ENCODE measurements at regions not wholly inside any gene's neighbourhood (a gene's known extent, or its start where the extent isn't known, plus 50 kb on each side); places are given as distances from the start of the nearest gene placed in this dataset.

DNA sequence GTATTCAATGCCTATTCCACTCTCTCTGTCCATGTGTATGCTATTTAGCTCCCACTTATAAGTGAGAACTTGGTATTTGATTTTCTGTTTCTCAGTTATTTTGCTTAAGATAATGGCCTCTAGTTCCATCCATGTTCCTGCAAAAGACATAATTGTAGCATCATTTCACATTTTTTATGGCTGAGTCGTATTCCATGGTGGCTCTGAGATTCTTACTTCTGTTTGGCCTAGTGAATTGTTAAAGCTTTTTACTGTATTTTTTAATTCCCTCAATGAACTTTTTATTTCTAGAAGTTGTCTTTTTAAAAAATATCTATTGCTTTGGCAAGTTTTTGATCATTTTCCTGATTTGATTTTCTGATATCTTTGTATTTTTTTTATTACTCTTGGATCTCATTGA is 635.6 kb downstream of the PLA2G4A start:
- Mint-ChIP-seq H3K4me3 (no peak overlapping the region), H3K27me3 (no peaks in the 10 kb centered on the region), H3K9me3 (peaks cover 24% of the 10 kb centered on the region), H3K4me1 (no peaks in the 10 kb centered on the region), H3K27ac (no peak overlapping the region), H3K36me3 (peaks cover 2% of the 10 kb centered on the region)

DNA sequence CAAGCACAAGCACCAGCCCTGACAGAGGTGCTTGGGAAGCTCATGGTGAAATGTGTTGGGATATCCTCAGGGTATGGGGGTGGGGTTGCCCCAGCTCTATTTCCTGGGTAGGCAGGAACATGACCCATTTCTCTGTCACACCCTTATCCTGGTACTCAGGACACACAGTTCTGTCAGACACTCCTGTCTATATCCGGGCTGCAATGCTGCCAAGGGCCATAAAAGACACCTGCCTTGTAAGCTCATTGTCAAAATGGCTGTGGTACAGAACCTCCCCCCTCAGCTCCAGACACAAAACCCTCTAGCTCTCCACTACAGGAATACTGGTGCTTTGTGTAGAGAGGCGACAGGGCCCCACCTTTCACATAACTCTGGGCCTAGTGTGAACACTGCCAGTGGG is 636.7 kb downstream of the PLA2G4A start:
- peaks cover 24% of the 10 kb centered on the region for H3K9me3 Mint-ChIP-seq
- no peak overlapping the region for H3K27ac Mint-ChIP-seq
- H3K4me3 Mint-ChIP-seq = no peak overlapping the region
- H3K4me1 Mint-ChIP-seq = no peaks in the 10 kb centered on the region
- no peaks in the 10 kb centered on the region for H3K27me3 Mint-ChIP-seq
- peaks cover 2% of the 10 kb centered on the region for H3K36me3 Mint-ChIP-seq

DNA sequence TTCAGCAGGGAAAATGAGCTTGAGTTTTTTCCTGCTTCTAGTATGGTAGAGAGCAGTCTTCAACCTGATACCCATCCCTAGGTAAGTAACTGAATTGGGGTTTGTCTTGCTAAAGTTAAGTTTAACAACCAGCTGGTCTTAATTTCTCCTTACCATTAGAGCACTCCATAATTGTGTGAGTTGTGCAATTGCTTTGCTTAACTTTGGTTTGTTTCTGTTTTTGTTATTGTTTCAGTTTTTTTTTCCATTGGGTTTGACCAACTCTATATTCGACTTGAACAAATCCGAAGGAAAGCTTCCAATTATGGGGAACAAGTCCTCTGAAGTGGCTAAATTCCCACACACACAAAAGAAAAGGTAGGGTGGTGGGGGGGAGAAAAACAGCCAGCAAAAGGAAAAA is 641.1 kb downstream of the PLA2G4A start:
- peaks cover 6% of the 10 kb centered on the region for H3K9me3 Mint-ChIP-seq
- H3K27ac Mint-ChIP-seq = no peak overlapping the region
- no peaks in the 10 kb centered on the region for H3K27me3 Mint-ChIP-seq
- H3K36me3 Mint-ChIP-seq = no peaks in the 10 kb centered on the region
- no peak overlapping the region for H3K4me3 Mint-ChIP-seq
- no peaks in the 10 kb centered on the region for H3K4me1 Mint-ChIP-seq

DNA sequence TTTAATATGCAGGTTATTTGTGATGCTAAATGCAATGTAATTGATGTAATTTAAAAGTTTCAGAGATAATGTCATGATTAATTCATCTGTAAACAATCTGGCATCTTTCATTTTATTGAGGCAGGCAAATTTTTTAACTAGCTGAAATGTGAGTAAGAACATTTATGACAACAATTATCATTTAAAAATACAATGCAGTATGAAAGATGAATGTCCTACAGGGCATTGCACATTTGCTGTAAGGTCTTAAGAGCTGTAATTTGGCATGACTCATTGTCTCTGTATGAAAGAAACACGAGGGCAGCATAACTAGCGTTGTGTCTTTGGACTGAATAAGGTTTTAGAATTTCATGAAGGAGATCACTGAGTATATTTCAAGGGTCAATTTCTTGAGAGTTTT is 642.8 kb downstream of the PLA2G4A start:
- Mint-ChIP-seq H3K4me1 (no peaks in the 10 kb centered on the region), H3K27me3 (no peaks in the 10 kb centered on the region), H3K27ac (no peak overlapping the region)

DNA sequence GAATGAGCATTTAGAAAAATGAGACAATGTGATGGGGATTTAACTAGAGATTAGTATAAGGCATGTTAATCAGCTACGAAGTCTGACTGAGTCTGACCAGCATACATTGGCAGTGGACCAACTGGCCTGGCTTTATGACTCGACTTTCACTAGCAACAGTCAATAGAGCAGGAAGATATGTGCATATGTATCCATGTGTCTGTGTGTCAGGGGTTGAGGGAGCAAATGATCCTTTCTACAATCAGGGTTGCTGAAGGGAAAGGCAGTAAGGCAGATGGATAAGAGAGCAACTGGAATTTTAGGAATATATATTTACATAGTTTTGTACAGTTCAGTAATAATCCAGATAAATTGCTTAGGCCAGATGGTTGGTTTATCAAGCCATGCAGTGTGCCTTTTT is 645.6 kb downstream of the PLA2G4A start:
- Mint-ChIP-seq H3K4me3 (no peak overlapping the region), H3K27ac (no peak overlapping the region), H3K36me3 (peaks cover 2% of the 10 kb centered on the region), H3K4me1 (no peaks in the 10 kb centered on the region), H3K9me3 (peaks cover 11% of the 10 kb centered on the region), H3K27me3 (no peaks in the 10 kb centered on the region)

More for the DNA sequence above, 642.8 kb downstream of the PLA2G4A start:
- Mint-ChIP-seq H3K4me3 (no peak overlapping the region), H3K9me3 (peaks cover 6% of the 10 kb centered on the region), H3K36me3 (peaks cover 2% of the 10 kb centered on the region)

DNA sequence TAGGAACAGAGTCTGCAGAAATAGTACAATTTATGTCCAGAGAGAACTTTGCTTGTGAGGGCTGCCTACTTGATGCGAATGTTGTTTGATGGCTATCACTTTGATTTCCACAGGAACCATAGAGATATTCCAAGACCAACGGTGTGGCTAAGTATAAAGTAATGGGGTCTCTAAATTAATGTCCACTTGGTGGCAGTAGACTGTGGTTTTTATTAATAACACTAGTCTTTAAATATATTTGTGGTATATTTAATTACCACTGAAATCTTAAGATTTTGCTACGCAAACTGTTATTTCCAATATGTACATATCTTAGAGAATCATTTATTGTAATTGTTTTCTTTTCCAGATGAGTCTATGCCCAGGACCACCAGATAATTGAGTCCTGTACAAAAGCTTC is 647.9 kb downstream of the PLA2G4A start:
- Mint-ChIP-seq H3K27me3 (no peaks in the 10 kb centered on the region), H3K4me1 (no peaks in the 10 kb centered on the region), H3K9me3 (peaks cover 11% of the 10 kb centered on the region), H3K36me3 (peaks cover 2% of the 10 kb centered on the region), H3K4me3 (no peak overlapping the region), H3K27ac (no peak overlapping the region)

DNA sequence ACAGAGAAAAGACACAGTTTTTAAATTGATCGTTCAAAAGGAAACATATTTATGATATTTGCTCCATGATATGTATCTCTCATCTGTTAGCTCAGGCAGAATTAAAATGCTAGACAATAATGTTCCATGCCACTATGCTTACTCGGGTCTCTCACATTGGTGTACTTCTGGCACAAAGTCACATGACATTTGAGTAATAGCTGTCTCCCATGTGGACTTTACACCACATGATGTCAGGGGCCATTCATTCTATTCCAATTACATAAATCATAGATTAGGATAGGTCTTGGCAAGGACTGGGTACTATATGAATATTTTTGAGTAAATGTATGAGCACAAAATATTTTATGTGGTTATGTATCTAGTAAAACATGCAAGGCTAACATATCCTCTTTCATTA is 648.4 kb downstream of the PLA2G4A start:
- H3K27ac Mint-ChIP-seq = no peak overlapping the region

DNA sequence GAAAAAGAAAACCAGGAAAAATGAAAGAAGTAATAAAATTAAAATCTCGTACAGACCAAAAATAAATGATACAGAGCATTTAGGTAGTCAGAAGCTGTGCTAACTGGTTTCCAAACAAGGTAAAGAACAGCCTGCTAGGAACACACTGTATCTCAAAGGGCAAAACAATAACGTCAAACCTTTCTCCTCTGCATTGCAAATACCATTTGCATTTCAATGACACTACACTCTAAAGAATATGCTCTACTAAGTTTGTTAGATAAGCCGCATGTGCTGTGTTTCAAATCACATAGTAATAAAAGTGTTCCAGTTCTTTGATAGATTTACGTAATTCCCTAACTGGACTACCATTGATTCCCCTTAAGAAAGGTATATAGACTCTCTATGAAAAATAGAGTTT is 648.8 kb downstream of the PLA2G4A start:
- H3K4me3 Mint-ChIP-seq = no peak overlapping the region
- H3K36me3 Mint-ChIP-seq = peaks cover 2% of the 10 kb centered on the region
- H3K9me3 Mint-ChIP-seq = peaks cover 11% of the 10 kb centered on the region
- no peaks in the 10 kb centered on the region for H3K4me1 Mint-ChIP-seq
- H3K27me3 Mint-ChIP-seq = no peaks in the 10 kb centered on the region
- no peak overlapping the region for H3K27ac Mint-ChIP-seq

More for the DNA sequence above, 648.4 kb downstream of the PLA2G4A start:
- Mint-ChIP-seq H3K27me3 (no peaks in the 10 kb centered on the region), H3K36me3 (peaks cover 2% of the 10 kb centered on the region), H3K9me3 (peaks cover 11% of the 10 kb centered on the region), H3K4me1 (no peaks in the 10 kb centered on the region), H3K4me3 (no peak overlapping the region)

DNA sequence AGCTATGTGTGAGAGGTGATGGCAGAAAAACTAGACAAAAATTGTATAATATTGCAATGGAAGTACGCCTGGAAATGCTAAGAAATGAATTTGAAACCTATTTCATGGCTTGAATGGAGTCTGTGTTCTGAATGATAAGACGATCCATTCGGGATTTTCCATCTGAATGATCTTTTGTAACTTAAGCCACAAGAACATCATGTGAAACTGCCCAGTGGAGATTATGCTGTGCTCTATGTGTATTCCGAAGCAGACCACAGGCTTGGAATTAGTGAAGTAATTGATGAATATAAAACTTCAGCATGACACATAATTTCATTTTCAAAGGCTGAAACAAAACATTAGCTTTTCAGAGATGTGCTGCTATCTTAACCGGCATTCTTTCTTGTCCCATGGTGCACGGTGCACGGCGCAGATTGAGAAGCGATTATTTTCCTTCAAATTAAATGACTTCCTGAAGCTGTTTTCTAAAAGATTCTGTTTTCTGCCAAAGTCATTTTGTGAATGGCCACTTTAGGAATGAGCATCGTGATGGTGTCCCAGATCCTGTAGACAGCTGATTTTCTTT is 652.9 kb downstream of the PLA2G4A start:
- Mint-ChIP-seq H3K9me3 (peaks cover 20% of the 10 kb centered on the region), H3K36me3 (no peaks in the 10 kb centered on the region)

DNA sequence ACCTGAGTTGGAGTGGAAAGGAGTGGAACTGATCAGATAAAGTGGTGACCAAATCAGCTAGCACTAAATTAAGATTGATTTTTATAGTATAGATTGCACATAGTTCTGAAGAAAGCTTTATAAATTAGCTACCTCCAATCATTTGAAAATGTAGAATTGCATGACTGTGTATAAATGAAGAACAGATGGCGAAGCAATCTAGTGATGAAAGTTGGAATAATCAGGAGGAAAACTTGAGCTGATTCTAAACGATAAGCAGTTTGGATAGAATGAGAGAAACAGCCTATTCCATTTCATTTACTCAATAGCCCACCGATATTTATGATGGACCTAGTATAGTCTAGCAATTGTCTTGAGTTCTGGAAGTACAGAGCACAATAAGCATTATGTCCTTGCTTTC is 661.5 kb downstream of the PLA2G4A start:
- Mint-ChIP-seq H3K27me3 (no peaks in the 10 kb centered on the region), H3K27ac (no peak overlapping the region), H3K4me3 (no peak overlapping the region), H3K36me3 (no peaks in the 10 kb centered on the region), H3K4me1 (no peaks in the 10 kb centered on the region), H3K9me3 (peaks cover 5% of the 10 kb centered on the region)

More for the DNA sequence above, 652.9 kb downstream of the PLA2G4A start:
- H3K27ac Mint-ChIP-seq = no peak overlapping the region
- no peaks in the 10 kb centered on the region for H3K4me1 Mint-ChIP-seq
- no peak overlapping the region for H3K4me3 Mint-ChIP-seq
- H3K27me3 Mint-ChIP-seq = no peaks in the 10 kb centered on the region

DNA sequence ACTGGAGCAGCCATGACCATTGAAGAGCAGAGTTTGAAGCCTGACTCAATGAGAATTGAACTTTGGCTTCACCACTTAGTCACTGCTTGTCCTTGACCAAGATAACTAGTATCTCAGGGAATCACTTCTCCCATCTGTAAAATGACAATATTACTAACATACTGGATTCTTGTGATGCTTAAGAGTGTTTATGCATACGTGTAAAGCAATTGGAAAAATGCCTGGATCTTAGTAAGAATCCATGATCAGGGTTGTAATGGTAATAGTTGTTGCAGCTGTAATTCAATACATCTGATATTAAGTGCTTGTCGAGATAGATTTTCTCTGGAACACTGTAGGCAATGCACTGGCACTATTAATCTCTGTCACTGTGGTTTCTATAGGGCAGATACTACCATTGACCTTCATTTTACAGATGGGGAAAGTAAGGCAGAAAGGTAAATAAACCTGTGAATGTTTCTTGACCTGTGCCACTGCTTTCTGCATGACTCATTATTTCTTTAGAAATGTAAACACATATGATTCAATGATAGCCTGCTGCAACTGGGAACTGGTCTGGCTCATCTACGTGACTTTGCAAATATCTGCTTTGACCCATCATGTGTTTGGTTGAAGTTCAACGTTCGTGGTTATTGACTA is 662.5 kb downstream of the PLA2G4A start:
- no peaks in the 10 kb centered on the region for H3K4me1 Mint-ChIP-seq
- H3K4me3 Mint-ChIP-seq = no peak overlapping the region
- no peak overlapping the region for H3K27ac Mint-ChIP-seq
- H3K36me3 Mint-ChIP-seq = no peaks in the 10 kb centered on the region
- no peaks in the 10 kb centered on the region for H3K27me3 Mint-ChIP-seq
- peaks cover 5% of the 10 kb centered on the region for H3K9me3 Mint-ChIP-seq

DNA sequence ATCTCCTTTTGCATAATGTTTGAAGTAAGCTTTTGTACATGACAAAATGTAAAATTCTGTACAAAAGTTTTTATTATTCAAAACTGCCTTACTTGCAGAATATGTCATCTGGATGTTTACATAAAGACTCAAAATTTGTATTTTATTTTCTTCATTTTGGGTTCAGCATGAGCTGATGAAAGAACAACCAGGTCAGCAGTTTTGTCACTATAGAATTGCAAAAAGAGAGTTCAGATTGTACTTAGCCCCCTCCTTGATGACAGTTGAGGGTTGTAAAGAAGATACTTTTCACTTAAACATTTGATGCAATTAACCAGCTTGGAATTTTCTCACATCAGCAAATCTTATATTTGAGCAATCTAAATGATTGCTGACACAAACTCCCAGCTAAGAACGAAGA is 669.3 kb downstream of the PLA2G4A start:
- Mint-ChIP-seq H3K4me3 (no peak overlapping the region), H3K27ac (no peak overlapping the region), H3K9me3 (no peaks in the 10 kb centered on the region), H3K36me3 (no peaks in the 10 kb centered on the region), H3K27me3 (no peaks in the 10 kb centered on the region), H3K4me1 (no peaks in the 10 kb centered on the region)

DNA sequence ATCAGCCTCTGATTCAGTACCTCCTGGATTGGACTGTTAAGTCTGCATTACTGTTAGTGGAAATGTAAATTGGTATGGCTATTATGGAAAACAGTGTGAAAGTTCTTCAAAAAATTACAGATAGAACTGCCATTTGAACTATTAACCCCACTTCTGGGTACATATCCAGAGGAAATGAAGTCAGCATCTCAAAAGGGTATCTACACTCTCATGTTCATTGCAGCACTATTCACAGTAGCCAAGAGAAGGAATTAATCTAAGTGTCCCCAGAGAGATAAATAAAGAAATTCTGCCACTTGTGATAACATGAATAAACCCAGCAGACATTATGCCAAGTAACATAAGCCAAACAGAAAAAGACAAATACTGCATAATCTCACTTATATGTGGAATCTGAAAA is 676.0 kb downstream of the PLA2G4A start:
- Mint-ChIP-seq H3K36me3 (no peaks in the 10 kb centered on the region), H3K4me3 (no peak overlapping the region), H3K4me1 (no peaks in the 10 kb centered on the region), H3K27ac (no peak overlapping the region), H3K9me3 (peaks cover 2% of the 10 kb centered on the region), H3K27me3 (no peaks in the 10 kb centered on the region)

DNA sequence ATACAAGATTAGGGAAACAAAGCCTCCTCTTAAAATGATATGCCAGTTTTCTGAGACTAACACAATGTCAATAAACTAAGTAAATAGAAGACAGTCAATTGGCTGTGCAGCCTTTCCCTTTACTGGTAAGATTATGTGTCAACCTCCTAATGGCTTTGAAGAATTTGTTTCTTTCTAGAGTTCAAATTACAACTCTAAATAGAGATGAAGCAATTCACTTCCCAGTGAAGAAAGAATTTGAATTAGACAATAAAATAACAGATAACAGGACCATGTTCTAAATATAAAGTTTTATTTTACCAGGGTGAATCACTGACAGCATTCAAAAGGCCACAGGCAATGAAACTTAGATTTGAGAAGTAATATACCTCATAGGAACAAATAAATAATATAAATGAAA is 680.3 kb downstream of the PLA2G4A start:
- no peak overlapping the region for H3K4me3 Mint-ChIP-seq
- peaks cover 9% of the 10 kb centered on the region for H3K9me3 Mint-ChIP-seq
- H3K4me1 Mint-ChIP-seq = no peaks in the 10 kb centered on the region
- no peaks in the 10 kb centered on the region for H3K36me3 Mint-ChIP-seq
- H3K27me3 Mint-ChIP-seq = no peaks in the 10 kb centered on the region
- H3K27ac Mint-ChIP-seq = no peak overlapping the region

DNA sequence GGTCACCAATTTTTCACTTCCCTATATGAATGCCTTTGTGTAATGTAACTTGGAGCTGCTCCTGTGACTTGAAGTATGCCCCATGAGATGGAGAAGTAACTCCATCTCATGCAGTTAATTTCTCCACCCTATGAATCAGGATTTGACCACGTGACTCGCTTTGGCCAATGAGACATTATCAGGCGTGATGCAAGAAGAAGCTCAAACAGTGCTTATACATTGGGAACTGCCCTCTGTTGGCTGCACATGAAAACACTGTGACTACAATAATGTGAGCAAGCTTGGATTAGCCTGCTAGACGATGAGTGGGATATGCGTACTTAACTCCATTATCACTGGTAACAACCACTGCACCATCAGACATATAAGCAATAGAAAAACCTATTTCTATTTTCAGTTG is 684.4 kb downstream of the PLA2G4A start:
- H3K9me3 Mint-ChIP-seq = peaks cover 13% of the 10 kb centered on the region
- H3K4me1 Mint-ChIP-seq = no peaks in the 10 kb centered on the region
- no peak overlapping the region for H3K4me3 Mint-ChIP-seq
- no peaks in the 10 kb centered on the region for H3K27me3 Mint-ChIP-seq
- no peak overlapping the region for H3K27ac Mint-ChIP-seq
- H3K36me3 Mint-ChIP-seq = no peaks in the 10 kb centered on the region

DNA sequence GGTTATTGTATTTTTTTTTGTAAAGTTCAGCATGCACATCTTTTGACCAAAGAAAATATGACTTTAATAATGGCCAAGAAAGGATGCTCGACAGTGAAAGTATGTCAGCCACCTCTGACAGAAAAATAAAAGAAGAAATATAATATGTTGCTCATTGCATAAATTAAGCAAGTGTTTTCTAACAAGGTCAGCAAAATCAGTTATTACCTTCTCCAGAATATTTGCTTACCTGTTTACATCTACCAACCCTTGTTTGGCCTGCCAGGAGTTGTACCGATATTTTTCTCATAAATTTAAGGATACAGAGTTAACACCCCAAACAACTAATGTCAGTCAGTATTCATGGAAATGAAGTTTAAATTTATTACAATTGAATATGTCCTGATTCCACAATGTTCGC is 685.4 kb downstream of the PLA2G4A start:
- no peak overlapping the region for H3K4me3 Mint-ChIP-seq
- no peaks in the 10 kb centered on the region for H3K36me3 Mint-ChIP-seq
- H3K9me3 Mint-ChIP-seq = peaks cover 13% of the 10 kb centered on the region
- no peak overlapping the region for H3K27ac Mint-ChIP-seq
- no peaks in the 10 kb centered on the region for H3K27me3 Mint-ChIP-seq
- H3K4me1 Mint-ChIP-seq = no peaks in the 10 kb centered on the region

DNA sequence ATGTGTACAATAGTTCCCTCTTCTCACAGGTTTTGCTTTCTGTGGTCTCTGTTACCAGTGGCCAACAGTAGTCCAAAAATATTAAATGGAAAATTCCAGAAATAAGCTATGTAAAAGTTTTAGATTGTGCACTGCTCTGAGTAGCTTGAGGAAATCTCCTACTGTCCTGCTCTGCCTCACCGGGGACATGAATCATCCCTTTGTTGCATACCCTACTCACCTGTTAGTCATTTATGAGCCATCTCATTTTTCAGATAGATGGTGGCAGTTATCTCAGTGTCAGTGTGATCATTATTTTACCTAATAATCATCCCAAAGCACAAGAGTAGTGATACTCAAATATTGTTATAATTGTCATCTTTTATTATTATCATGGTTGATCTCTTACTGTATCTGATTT is 688.1 kb downstream of the PLA2G4A start:
- Mint-ChIP-seq H3K4me3 (no peak overlapping the region), H3K27ac (no peak overlapping the region), H3K9me3 (peaks cover 4% of the 10 kb centered on the region), H3K27me3 (no peaks in the 10 kb centered on the region), H3K4me1 (no peaks in the 10 kb centered on the region), H3K36me3 (no peaks in the 10 kb centered on the region)
